ENCODE measurements at regions not wholly inside any gene's neighbourhood (a gene's known extent, or its start where the extent isn't known, plus 50 kb on each side); places are given as distances from the start of the nearest gene placed in this dataset.
"Not testable (repeated sequence)": the region's sequence is repeated elsewhere in the genome, so short reads cannot be mapped to it uniquely, and the experiment has no call there.

DNA sequence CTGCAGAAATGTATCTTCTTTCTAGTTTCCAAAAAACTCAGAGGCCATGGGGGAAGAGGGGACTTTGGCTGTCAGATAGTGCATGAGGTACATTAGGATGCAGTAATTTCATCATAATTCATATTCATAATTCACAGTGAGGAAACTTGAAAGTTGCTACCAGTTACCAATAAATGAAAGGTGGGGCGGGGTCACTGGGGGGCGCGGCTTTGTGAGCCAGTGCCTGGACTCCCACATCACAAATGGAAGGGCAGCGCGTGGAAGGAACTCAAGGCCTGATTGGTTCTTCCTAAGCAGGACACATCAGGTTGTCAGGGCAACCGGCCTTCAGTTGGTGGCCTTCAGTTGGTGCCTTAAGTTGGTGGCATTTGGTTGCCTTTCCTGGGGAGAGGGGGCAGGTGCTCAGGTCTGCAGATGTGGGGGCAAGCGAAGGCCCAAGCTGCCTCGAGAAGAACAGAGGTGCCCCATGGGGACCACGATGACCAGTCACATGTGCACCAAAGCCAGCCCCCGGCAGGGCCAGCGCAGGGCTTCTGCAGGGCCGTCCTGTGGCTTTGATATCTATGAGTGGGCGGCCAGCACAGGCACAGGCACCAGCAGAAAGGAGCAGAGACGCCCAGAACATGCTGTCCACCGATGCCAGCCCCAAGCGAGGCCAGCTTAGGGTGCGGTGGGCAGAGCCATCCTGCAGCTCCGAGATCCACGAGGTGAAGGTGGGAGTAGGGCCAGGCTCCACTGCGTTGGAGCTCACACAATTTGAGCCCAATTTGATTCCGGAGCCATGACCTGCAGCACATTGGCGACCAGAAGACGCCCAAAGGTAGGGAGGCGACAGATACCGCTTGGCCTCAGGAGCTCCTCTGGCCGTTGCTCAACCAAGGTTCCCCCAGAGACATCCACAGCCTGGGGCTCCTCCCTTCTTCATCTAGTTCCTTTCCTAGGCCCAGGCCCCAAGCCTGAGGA, 3248.2 kb upstream of the OR11H1 start:
- DNase-seq: peak in 2 of 3 donors; percentile 20 to 32
- H3K4me1 ChIP-seq (ENCODE audit: low read depth); H3K9me3 ChIP-seq; H3K36me3 ChIP-seq (ENCODE audit: low read depth); intact Hi-C loops (cut with DNase I, micrococcal nuclease); H3K4me3 ChIP-seq; ATAC-seq: not testable (repeated sequence)

DNA sequence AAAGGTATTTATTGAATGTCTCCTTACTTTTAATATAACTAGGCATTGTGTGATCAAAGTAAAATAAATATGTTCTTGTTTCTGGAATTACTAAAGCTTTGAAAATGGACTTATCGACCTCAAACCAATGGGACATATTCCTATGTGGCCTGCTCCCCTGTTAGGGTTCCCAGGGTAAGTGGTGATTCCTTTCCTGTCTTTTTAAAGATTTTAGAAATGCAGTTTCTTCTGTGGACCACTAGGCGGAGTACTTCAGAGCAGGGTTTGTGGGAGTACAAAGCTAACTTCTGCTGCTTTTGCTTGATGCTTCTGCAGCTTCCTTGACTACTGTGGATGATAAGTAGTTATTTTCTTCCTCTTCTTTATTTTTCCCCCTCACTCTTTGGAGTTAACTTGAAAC, 3243.3 kb upstream of the OR11H1 start:
- H3K4me3 ChIP-seq; H3K36me3 ChIP-seq (ENCODE audit: low read depth); ATAC-seq; H3K9me3 ChIP-seq; H3K4me1 ChIP-seq (ENCODE audit: low read depth); DNase-seq; intact Hi-C loops (cut with DNase I, micrococcal nuclease): not testable (repeated sequence)

DNA sequence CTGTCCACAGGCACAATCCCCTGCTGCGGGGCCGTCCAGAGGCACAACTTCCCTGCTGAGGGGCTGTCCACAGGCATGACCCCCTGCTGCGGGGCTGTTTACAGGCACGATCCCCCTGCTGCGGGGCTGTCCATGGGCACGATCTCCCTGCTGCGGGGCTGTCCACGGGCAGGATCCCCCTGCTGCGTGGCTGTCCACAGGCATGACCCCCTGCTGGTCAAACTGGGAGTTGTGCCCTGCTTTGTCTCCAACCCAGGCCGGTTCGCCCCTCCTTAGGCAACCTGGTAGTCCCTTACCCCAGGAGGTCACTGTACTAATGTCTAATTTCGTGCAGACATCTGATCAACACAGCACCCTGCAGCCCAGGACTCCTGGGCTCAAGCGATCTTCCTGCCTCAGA, 3230.6 kb upstream of the OR11H1 start:
- H3K4me3 ChIP-seq; H3K9me3 ChIP-seq; H3K4me1 ChIP-seq (ENCODE audit: low read depth); intact Hi-C loops (cut with DNase I, micrococcal nuclease); ATAC-seq; H3K36me3 ChIP-seq (ENCODE audit: low read depth): not testable (repeated sequence)
- peak in 2 of 3 donors; percentile 23 to 44 for DNase-seq
